Coronary artery (tissue), 2 donors: ENCODE measurements at regions not wholly inside any gene's neighbourhood (a gene's known extent, or its start where the extent isn't known, plus 50 kb on each side); places are given as distances from the start of the nearest gene placed in this dataset.

Source experiments
- DNase-seq: peaks from one replicate; pipeline ENCODE4 v3.0.0-alpha.2; 2017; ENCODE audit warnings: low spot score
- H3K27ac ChIP-seq, 2 donors: fragments of 200-600 bp; sonication (generic); one replicate each; pipeline ENCODE4 v1.5.1; 2016 to 2019
- H3K4me3 ChIP-seq: fragments of 200-600 bp; sonication (generic); 2 replicates; pipeline ENCODE4 v1.5.1; 2016; ENCODE audit warnings: mild to moderate bottlenecking, moderate library complexity
- TF ChIP-seq, protein P1 (sequence below): fragments of 200-600 bp; sonication (generic); IDR thresholded peaks from one replicate; pipeline ENCODE4 v1.5.1; 2019; ENCODE audit warnings: antibody characterized with exemption

DNA sequence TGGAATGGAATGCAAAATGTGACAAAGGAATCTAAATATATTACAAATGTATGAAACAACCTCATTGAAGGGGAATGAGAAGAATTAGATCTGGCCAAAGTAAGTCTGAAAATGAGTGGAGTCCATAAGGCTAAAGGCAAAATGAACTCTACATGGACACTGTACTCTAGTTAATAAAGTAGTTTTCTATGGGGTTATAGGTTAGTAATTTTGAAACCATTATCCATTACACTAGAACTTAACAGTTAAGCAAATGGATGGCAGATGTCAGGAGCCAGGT lies 222.1 kb downstream of the NUAK1 start:
- TF ChIP-seq, protein P1, sequence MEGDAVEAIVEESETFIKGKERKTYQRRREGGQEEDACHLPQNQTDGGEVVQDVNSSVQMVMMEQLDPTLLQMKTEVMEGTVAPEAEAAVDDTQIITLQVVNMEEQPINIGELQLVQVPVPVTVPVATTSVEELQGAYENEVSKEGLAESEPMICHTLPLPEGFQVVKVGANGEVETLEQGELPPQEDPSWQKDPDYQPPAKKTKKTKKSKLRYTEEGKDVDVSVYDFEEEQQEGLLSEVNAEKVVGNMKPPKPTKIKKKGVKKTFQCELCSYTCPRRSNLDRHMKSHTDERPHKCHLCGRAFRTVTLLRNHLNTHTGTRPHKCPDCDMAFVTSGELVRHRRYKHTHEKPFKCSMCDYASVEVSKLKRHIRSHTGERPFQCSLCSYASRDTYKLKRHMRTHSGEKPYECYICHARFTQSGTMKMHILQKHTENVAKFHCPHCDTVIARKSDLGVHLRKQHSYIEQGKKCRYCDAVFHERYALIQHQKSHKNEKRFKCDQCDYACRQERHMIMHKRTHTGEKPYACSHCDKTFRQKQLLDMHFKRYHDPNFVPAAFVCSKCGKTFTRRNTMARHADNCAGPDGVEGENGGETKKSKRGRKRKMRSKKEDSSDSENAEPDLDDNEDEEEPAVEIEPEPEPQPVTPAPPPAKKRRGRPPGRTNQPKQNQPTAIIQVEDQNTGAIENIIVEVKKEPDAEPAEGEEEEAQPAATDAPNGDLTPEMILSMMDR, result no peak
- H3K4me3 ChIP-seq, result no peak overlapping the region
- H3K27ac ChIP-seq, result no peak overlapping the region
- DNase-seq, result no peak

DNA sequence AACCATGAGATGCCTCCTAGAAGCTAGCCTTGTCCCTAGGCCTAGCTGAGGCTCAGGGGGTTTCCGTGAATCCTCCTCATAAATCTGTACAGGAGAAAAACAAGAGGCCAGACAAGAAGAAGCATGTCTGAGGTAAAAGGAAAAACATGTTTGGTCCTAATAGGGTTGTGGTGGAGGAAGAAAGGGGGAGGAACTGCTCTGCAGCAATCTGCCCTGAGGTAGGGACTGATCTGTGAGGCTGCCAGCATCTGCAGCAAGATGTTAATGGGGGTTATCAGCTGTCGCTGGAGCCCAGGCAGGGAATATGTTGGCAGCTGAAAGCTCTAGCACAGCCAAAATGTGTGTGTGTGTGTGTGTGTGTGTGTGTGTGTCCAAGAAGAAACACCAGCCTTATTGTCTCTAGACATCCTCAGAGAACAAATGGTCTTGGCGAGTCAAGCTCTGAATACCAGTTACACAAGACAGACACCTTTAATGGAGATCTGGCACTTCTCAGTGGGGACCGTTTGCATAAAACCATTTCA lies 218.5 kb downstream of the NUAK1 start:
- TF ChIP-seq, protein P1, result no peak
- DNase-seq, result no peak
- no peak overlapping the region for H3K4me3 ChIP-seq
- H3K27ac ChIP-seq, result no peak overlapping the region

DNA sequence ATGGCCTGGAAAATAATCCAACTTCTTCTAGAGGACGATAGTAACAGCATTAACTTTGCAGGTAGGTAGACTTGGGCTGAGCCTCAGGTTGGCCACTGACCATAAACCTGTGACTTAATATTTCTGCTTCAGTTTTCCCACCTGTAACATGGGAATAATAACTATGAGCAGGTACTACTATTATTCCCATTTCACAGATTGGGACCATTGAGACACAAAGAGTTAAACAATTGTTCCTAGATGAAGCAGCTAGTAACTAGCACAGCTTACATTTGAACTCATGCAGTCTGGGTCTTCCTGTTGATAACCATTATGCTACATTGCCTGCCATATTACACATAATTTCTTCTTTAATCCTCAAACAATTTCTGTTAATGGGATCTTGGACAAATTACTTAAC lies 217.7 kb downstream of the NUAK1 start:
- TF ChIP-seq, protein P1, result no peak
- no peak overlapping the region for H3K27ac ChIP-seq

DNA sequence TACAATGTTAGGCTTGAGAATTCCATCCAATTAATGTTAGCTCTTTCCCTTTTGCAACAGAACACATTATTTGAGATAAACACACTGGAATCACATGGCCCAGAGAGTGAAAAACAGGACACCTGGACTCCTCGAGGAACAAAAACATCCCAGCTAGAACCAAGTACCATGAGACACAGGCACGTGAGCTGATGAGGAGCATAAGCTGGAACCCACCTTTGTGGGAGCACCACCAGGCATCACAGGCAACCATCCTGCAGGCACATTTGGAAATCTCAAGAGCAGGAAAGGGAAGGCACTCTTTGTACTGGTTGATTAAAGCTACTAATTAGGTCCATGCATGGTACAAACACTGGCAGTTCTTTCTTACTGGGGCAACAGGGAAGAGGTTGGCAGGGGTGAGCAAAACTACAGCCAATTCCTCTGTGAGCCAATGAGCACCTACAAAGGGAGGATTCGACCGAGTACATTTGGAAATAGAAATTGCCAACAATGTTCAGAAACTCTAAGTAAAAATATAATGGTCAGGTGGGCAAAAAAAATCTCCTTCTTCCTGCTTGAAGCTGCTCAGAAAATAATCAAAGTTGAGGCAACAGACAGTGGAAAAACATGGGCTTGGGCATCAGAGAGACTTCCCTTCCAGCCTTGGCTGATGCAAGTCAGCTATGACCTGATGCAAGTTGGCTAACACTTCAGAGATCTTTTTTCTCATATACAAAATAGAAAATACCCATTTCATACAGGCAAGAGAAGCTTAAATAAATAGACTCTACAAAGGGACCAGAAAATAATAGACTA lies 216.7 kb downstream of the NUAK1 start:
- TF ChIP-seq, protein P1, result no peak
- Histone ChIP-seq H3K27ac (no peak overlapping the region), H3K4me3 (no peak overlapping the region)
- DNase-seq, result no peak

More for the DNA sequence above, 217.7 kb downstream of the NUAK1 start:
- H3K4me3 ChIP-seq, result no peak overlapping the region
- no peak for DNase-seq

DNA sequence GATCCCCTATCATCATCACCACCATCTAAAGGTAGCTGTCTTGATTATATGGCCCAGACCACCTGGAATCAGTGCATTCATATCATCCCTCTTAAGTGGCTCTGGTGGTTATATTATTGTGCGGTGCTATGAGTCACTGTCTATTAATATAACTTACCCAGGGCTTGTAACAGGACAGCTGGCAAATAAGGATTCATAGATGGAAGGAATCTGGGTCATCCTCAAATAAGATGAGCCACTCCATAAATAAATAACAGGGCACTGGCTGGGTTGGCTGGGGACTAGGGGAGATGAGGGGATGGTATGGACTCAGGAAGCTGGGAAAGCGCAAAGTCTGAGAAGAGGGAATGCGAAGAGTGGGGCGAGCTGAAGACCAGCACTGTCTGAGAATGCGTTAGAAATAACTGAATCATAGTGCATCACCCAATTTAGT lies 216.1 kb downstream of the NUAK1 start:
- H3K4me3 ChIP-seq, result no peak overlapping the region
- TF ChIP-seq, protein P1, result no peak
- no peak for DNase-seq
- no peak overlapping the region for H3K27ac ChIP-seq

DNA sequence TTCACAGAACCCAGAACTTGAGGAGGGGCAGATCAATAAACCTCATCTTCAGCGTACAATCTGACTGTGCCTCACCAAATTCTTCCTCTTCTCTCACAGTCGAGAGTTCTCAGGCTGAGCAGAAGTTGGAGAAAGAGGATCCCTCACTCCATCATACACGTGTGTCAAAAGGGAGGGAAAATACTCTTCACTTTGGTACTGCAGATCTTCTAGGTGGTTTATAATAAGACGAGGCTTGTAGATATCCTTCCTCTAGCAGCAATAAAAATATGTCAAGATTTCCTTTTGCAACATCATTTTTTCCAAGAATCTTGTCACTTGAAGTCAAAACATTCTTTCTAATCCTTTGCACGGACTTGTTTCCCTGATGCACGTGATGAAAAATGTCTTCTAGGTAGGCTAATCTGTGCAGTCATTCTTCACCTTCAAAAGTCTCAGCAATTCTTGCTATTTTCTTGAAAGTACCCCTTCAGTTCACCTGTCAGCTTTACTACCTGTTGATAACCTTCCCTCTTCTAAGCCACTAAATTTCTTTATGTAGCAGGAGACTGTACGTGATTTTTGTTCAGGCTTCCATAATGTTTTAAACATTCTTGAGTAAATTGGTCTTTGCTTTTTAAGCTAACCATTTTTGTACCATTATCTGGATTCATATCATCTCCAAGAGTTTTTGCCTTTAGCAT lies 214.1 kb downstream of the NUAK1 start:
- TF ChIP-seq, protein P1, result no peak
- no peak for DNase-seq

DNA sequence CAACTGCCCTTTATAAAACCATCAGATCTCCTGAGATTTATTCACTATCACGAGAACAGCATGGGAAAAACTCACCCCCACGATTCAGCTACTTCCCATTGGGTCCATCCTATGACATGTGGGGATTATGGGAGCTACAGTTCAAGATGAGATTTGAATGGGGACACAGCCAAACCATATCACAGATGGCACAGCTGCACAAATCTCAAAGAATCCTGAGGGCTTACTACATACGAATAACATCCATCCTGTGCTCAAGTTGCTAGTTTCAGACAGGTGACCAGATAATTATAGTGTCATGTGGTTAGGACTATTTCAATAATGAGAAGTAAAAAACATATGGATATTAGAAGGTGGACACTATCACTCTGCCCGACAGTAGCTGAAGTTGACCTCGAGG lies 211.2 kb downstream of the NUAK1 start:
- Histone ChIP-seq H3K27ac (no peak overlapping the region), H3K4me3 (no peak overlapping the region)
- DNase-seq, result no peak
- TF ChIP-seq, protein P1, result no peak

More for the DNA sequence above, 214.1 kb downstream of the NUAK1 start:
- Histone ChIP-seq H3K27ac (no peak overlapping the region), H3K4me3 (no peak overlapping the region)
